ENCODE measurements at regions not wholly inside any gene's neighbourhood (a gene's known extent, or its start where the extent isn't known, plus 50 kb on each side); places are given as distances from the start of the nearest gene placed in this dataset.

- DNase-seq = no peak
Observed at GRCh38 chr10:107733328-107734130, 569.0 kb upstream of the SORCS1 start.

GRCh38 chr10:107732045-107732444 lies 567.5 kb upstream of the SORCS1 start:
- DNase-seq = no peak

GRCh38 chr10:107728807-107729206 lies 564.3 kb upstream of the SORCS1 start:
- peak; percentile 48 for DNase-seq

DNA sequence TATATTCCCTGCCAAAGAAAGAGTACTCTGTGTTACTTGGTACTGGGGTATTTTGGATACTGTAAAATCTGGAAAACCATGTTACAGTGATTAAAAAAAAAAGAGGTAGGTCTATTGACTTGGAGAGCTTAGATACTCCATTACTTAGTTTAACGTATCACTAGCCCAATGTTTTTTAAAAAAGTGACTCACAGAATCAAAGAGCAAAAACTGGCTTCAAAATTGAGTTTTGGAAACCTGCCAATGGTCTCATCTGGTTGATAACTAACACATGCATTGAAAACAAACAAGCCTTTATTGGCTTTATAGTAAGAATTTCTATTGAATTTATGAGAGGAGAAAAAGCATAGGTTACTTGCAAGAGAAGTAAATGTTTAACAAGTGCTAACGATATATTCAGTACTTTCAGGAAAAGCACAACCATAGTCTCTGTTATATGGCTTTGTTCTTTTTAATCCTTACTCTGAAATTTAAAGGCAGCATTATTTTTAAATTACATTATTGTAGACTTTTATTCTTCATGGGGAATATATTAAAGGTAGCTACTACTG lies 563.3 kb upstream of the SORCS1 start:
- no peak for DNase-seq

DNA sequence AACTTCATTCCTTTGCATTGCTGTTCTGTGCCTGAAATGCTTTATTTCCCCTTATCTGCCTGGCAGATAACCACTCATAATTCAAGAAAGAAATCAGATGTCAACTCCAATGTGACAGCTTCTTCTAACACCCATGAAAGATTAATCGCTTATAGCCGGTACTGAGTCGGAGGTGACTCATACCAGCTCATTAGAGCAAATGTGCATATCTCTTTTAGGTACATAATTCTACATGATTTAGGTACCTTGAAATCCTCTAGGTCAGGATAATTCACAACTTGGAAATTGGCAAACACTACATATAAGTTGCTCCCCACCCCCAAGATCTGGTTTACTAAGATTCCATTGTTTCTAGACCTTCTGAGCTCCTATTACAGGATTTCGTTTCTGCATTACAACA lies 554.4 kb upstream of the SORCS1 start:
- no peak for DNase-seq

GRCh38 chr10:107717046-107717445 lies 552.5 kb upstream of the SORCS1 start:
- peak; percentile 80 for DNase-seq

GRCh38 chr10:107715565-107715964 lies 551.1 kb upstream of the SORCS1 start:
- DNase-seq = no peak

DNA sequence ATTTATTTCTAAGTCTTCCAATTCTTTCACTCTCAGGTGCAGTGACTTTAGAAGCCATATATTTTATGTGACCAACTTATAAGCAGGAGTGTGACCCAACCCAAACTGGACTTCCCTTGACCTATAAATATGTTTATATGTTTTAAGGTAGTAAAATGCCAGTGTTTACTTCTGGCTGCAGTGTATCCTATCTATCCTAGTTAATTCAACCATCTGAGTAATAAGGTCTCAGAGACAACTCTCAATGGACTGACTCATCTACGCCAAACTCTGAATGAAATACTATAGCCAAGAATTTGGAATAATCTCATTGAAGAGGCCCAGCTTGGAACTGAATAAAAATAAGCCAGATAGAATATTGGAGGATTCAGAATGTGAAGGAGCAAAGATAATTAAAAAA lies 544.5 kb upstream of the SORCS1 start:
- no peak for DNase-seq

- DNase-seq = no peak
Observed at GRCh38 chr10:107706096-107706725, 541.7 kb upstream of the SORCS1 start.

- no peak for DNase-seq
Observed at GRCh38 chr10:107701943-107702342, 537.4 kb upstream of the SORCS1 start.

GRCh38 chr10:107692072-107692471 lies 527.6 kb upstream of the SORCS1 start:
- DNase-seq = peak; percentile 38

GRCh38 chr10:107689323-107689722 lies 524.8 kb upstream of the SORCS1 start:
- DNase-seq = peak; percentile 83

- DNase-seq = peak; percentile 78
Observed at GRCh38 chr10:107687701-107688100, 523.2 kb upstream of the SORCS1 start.

DNA sequence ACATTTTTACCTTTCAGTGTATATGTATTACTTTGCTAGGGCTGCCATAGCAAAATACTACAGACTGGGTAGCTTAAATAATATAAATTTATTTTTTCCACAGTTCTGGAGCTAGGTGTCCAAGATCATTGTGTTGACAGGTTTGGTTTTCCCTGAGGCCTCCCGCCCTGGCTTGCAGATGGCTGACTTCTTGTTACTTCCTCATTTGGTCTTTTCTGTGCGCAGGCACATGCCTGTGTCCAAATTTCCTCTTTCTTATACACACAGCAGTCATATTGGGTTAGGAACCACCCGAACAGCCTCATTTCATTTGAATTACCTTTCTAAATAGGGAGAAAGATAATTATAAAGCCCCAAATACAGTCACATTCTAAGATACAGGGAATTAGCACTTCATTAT lies 521.6 kb upstream of the SORCS1 start:
- peak; percentile 82 for DNase-seq

DNA sequence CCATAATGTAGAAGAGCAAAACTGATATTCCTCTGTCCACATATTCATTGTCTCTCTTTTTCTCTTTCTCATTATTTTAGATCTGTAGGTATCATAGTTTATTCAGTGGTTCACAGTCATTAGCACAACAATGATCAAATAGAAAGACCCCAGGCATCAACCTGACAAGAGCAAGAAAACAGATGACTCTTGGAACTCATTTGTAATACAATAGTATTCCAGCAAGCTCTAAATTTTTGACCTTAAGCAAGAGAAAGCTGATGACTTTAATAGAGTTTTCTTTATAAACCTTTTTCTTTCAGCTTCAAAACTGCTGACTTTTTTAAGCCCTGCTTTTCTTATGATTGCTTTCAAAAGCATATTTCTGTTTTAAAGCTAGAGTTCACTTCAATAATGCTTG lies 507.5 kb upstream of the SORCS1 start:
- DNase-seq = no peak

DNA sequence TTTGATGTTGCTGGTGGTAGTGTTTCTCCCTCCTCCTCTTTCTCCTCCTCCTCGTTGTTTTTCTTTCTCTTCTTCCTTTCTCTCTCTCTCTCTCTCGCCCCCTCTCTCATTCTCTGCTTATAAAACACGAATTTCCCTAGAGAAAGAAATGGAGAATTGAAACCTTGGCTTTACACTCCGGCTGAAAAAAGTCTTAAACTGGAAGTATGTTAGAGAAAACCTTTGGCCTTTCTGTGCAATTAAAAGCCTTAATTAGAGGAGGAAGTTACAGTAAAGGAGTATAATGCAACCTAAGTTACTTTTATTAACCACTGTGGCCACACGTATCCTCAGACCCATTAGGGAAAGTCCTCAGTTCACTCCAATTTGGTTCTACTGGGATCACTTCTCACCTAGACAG lies 501.7 kb upstream of the SORCS1 start:
- DNase-seq = peak; percentile 3

DNA sequence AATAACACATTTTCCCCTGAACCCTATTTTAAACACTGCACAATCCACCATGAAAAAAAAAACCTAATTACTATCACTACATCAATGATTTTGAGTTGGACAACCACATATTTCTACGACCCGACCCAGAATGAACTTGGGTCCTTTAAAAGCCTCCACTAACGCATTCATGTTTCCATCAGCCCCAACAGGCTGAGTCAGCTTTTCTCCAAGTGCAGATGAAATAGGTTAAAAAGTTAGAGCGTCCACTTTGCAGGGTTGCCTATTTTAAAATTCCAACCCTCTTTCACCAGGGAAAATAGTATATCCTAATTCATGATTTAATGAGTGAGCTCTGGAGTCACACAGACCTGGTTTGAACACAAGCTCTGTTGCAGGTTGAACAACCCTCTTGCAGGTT lies 501.0 kb upstream of the SORCS1 start:
- no peak for DNase-seq

GRCh38 chr10:107657851-107658250 lies 493.3 kb upstream of the SORCS1 start:
- no peak for DNase-seq

DNA sequence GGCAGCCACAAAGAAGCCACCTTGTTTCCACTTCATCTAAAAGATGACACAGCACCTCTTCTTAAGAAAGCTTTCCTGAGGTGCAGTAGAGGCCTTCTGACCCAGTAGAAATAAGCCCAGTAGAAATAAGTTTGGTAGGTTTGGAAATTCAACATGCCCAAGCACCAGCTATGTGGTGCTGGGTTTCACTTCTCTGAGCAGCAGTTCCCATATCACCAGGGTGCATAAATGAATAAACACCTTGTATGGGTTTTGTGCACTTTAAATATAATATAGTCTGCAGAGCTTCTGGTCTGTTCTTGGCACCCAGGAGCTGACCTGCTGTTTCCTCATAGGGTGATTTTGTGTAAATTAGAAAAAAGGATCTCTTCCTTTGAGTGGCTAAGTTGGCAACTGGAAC lies 492.4 kb upstream of the SORCS1 start:
- peak; percentile 3 for DNase-seq

- peak; percentile 89 for DNase-seq
Observed at GRCh38 chr10:107653832-107654287, 489.4 kb upstream of the SORCS1 start.

DNA sequence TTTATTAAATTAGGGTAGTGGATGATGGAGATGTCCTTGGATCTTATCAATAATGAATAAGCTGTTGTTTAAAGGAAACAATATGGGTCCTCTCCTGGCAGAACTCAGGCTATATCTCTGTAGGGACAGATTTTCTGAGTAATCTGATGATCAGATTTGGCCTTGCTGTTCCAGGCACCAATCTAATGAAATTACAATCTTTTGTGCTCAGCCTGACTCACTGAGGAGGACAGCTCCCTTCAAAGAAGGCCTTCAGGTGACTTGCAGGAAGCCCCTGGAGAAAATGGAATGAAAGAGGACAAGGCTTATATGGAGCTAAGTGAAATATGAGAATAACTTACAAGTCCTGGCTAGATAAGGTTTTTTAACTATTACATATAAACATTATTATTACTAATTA lies 486.4 kb upstream of the SORCS1 start:
- no peak for DNase-seq

- DNase-seq = no peak
Observed at GRCh38 chr10:107649249-107649648, 484.7 kb upstream of the SORCS1 start.

DNA sequence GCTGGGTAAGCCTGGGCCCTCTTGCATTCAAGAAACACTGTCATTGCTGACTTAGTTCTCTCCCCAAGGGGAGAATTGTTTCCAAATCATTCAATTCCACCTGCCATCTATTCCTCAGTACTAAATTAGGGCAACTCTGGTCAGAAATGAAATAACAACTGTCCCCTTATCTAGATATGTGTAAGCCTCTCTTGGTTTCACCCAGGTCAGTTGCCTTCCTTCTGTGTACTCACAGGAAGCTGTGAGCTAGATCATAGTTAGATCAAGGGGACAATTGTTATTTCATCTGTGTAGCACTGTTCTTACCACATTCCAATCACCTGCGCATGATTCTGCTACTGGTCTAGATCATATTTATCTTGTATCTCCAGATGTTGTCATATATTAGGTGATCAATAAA lies 483.0 kb upstream of the SORCS1 start:
- DNase-seq = no peak

DNA sequence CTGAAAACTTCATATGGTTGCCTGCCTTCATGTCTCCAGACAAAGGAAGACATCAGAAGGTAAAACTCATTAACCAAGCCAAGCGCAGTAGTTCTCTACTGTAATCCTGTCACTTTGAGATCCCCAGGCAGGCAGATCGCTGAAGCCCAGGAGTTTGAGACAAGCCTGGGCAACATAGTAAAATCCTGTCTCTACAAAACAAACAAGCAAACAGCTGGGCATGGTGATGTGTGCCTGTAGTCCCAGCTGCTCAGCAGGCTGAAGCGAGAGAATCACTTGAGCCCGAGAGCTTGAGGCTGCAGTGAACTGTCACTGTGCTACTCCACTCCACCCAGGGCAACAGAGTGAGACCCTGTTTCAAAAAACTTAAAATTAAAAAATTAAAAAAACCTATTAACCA lies 467.4 kb upstream of the SORCS1 start:
- no peak for DNase-seq

Data from inflammatory macrophage treated with lipopolysaccharide for 4 hours (primary cell).